ENCODE measurements at regions not wholly inside any gene's neighbourhood (a gene's known extent, or its start where the extent isn't known, plus 50 kb on each side); places are given as distances from the start of the nearest gene placed in this dataset.

DNA sequence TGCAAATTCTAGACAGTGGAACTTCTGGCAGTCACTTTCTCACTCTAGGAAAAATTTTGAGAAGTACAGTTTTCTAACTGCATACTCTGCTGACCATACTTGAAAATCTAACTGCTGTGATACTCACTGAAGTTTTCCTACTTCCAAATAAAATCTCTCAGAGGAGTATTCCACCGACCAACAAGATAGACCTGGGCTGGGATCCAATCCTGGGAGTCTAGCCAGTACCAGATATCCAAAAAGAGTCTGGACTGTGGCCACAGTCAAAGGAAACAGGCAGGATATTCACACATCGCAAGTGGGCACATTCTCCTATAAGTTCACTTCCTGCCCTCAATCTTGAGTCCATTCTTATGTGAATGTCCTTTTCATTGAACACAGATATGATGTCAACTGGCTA lies 1138.7 kb upstream of the PCDH7 start:
- DNase-seq = no peak

DNA sequence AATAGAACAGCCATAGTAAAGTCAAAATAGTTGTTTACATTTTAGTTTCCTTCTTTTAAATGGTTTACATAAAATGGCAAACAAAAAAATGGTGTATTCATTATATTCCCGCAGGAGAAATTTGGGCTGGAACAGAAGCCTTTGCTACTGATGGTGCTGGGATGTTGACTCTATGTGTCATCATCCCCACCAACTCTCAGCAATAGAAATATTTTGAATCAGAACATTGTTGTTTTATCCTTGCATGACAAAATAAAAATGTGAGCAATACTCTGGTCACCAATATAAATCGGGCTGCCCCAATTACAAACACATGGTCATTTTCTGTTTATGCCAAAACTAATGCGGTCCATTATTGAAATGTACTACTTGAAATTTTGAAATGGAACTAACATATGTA lies 1131.6 kb upstream of the PCDH7 start:
- Histone ChIP-seq H3K9me3 (ENCODE audit: control insufficient read depth, low read length) (peaks cover 6% of the 10 kb centered on the region), H3K27ac (ENCODE audit: low read depth, low read length) (no peak overlapping the region), H3K4me1 (ENCODE audit: control insufficient read depth, insufficient read depth, low read length) (no peaks in the 10 kb centered on the region), H3K9ac (ENCODE audit: extremely low read depth, low read length, poor library complexity, severe bottlenecking) (no peak overlapping the region), H3K4me3 (ENCODE audit: low read length) (no peak overlapping the region), H3K27me3 (ENCODE audit: control insufficient read depth, insufficient read depth, low read length, poor library complexity, severe bottlenecking) (no peaks in the 10 kb centered on the region), H3K36me3 (ENCODE audit: control insufficient read depth, insufficient read depth, low read length) (no peaks in the 10 kb centered on the region)
- DNase-seq = no peak
- TF ChIP-seq, protein P1, sequence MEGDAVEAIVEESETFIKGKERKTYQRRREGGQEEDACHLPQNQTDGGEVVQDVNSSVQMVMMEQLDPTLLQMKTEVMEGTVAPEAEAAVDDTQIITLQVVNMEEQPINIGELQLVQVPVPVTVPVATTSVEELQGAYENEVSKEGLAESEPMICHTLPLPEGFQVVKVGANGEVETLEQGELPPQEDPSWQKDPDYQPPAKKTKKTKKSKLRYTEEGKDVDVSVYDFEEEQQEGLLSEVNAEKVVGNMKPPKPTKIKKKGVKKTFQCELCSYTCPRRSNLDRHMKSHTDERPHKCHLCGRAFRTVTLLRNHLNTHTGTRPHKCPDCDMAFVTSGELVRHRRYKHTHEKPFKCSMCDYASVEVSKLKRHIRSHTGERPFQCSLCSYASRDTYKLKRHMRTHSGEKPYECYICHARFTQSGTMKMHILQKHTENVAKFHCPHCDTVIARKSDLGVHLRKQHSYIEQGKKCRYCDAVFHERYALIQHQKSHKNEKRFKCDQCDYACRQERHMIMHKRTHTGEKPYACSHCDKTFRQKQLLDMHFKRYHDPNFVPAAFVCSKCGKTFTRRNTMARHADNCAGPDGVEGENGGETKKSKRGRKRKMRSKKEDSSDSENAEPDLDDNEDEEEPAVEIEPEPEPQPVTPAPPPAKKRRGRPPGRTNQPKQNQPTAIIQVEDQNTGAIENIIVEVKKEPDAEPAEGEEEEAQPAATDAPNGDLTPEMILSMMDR (conservative IDR thresholded peaks at IDR 0.05) = no peak
- 50 to 60% methylated on average over 2 to 3 of the region's 3 CpGs for WGBS, 2 experiments (ENCODE audit: insufficient coverage in 1 of 2, insufficient read length in 1 of 2)
- Mint-ChIP-seq H3K9me3 (peaks cover 13% of the 10 kb centered on the region), H3K27ac (no peak overlapping the region), H3K27me3 (ENCODE audit: insufficient read depth) (no peaks in the 10 kb centered on the region), H3K36me3 (ENCODE audit: low read depth) (no peaks in the 10 kb centered on the region), H3K4me1 (no peaks in the 10 kb centered on the region), H3K4me3 (no peak overlapping the region)

More for the DNA sequence above, 1138.7 kb upstream of the PCDH7 start:
- H3K4me1 ChIP-seq (ENCODE audit: control insufficient read depth, insufficient read depth, low read length) = no peaks in the 10 kb centered on the region
- H3K27me3 ChIP-seq (ENCODE audit: control insufficient read depth, insufficient read depth, low read length, poor library complexity, severe bottlenecking) = no peaks in the 10 kb centered on the region
- no peaks in the 10 kb centered on the region for H3K4me1 Mint-ChIP-seq
- H3K36me3 Mint-ChIP-seq (ENCODE audit: low read depth) = no peaks in the 10 kb centered on the region
- H3K4me3 Mint-ChIP-seq = no peak overlapping the region
- H3K9me3 Mint-ChIP-seq = no peaks in the 10 kb centered on the region
- H3K36me3 ChIP-seq (ENCODE audit: control insufficient read depth, insufficient read depth, low read length) = no peaks in the 10 kb centered on the region
- TF ChIP-seq, protein P1 (conservative IDR thresholded peaks at IDR 0.05) = no peak
- no peaks in the 10 kb centered on the region for H3K9me3 ChIP-seq (ENCODE audit: control insufficient read depth, low read length)
- no peak overlapping the region for H3K27ac Mint-ChIP-seq
- 86 to 100% methylated on average over 1 to 2 of the region's 2 CpGs for WGBS, 2 experiments (ENCODE audit: insufficient coverage in 1 of 2, insufficient read length in 1 of 2)
- no peak overlapping the region for H3K27ac ChIP-seq (ENCODE audit: low read depth, low read length)
- no peak overlapping the region for H3K4me3 ChIP-seq (ENCODE audit: low read length)
- H3K9ac ChIP-seq (ENCODE audit: extremely low read depth, low read length, poor library complexity, severe bottlenecking) = no peak overlapping the region
- no peaks in the 10 kb centered on the region for H3K27me3 Mint-ChIP-seq (ENCODE audit: insufficient read depth)

DNA sequence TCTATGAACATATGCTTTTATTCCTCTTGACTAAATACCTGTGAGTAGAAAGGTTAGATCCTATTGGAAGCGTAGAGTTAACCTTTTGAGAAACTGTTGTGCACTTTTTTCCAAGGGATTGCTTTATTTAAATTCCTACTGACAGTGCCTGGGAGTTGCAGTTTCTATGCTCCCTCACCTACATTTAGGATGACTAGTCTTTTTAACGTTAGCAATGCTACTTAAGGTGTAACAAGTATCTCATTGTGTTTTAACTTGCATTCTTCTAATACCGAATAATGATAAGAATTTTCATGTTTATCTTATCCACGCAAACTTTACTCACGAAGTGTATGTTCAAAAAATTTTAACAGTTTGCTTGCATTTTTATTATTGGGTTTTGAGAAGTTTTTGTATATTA lies 1123.9 kb upstream of the PCDH7 start:
- H3K36me3 ChIP-seq (ENCODE audit: control insufficient read depth, insufficient read depth, low read length) = no peaks in the 10 kb centered on the region
- Mint-ChIP-seq H3K4me1 (no peaks in the 10 kb centered on the region), H3K27ac (no peak overlapping the region), H3K4me3 (no peak overlapping the region), H3K27me3 (ENCODE audit: insufficient read depth) (no peaks in the 10 kb centered on the region), H3K36me3 (ENCODE audit: low read depth) (no peaks in the 10 kb centered on the region), H3K9me3 (peaks cover 5% of the 10 kb centered on the region)
- no peak overlapping the region for H3K9ac ChIP-seq (ENCODE audit: extremely low read depth, low read length, poor library complexity, severe bottlenecking)
- WGBS, 2 experiments (ENCODE audit: insufficient coverage in 1 of 2, insufficient read length in 1 of 2) = 95 to 97% methylated on average over 5 of the region's 5 CpGs
- H3K27ac ChIP-seq (ENCODE audit: low read depth, low read length) = no peak overlapping the region
- no peaks in the 10 kb centered on the region for H3K9me3 ChIP-seq (ENCODE audit: control insufficient read depth, low read length)
- H3K4me3 ChIP-seq (ENCODE audit: low read length) = no peak overlapping the region
- H3K4me1 ChIP-seq (ENCODE audit: control insufficient read depth, insufficient read depth, low read length) = no peaks in the 10 kb centered on the region
- TF ChIP-seq, protein P1 (conservative IDR thresholded peaks at IDR 0.05) = no peak
- no peak for DNase-seq
- no peaks in the 10 kb centered on the region for H3K27me3 ChIP-seq (ENCODE audit: control insufficient read depth, insufficient read depth, low read length, poor library complexity, severe bottlenecking)
